Parathyroid adenoma (tissue), 2 donors: ENCODE measurements at regions not wholly inside any gene's neighbourhood (a gene's known extent, or its start where the extent isn't known, plus 50 kb on each side); places are given as distances from the start of the nearest gene placed in this dataset.
A peak's percentile ranks its signal among the peaks of the same experiment; 100 is the strongest.

Experiments used
- H2AFZ ChIP-seq: fragments of 300-600 bp; sonication (generic); one replicate; pipeline ENCODE4 v1.7.0; 2017; ENCODE audit warnings: antibody characterized with exemption, mild to moderate bottlenecking
- H3K27ac ChIP-seq: fragments of 300-600 bp; sonication (generic); one replicate; pipeline ENCODE4 v1.7.0; 2017
- H3K27me3 ChIP-seq: fragments of 300-600 bp; sonication (generic); one replicate; pipeline ENCODE4 v1.7.0; 2017; ENCODE audit warnings: low read length; ENCODE audit not compliant: control insufficient read depth, insufficient read depth
- H3K36me3 ChIP-seq: fragments of 300-600 bp; sonication (generic); one replicate; pipeline ENCODE4 v1.7.0; 2017; ENCODE audit warnings: low read length; ENCODE audit not compliant: control insufficient read depth, insufficient read depth
- H3K4me1 ChIP-seq: fragments of 300-600 bp; sonication (generic); one replicate; pipeline ENCODE4 v1.7.0; 2017; ENCODE audit warnings: control low read depth
- H3K4me2 ChIP-seq: fragments of 300-600 bp; sonication (generic); one replicate; pipeline ENCODE4 v1.7.0; 2017; ENCODE audit warnings: low read length
- H3K4me3 ChIP-seq: fragments of 300-600 bp; sonication (generic); one replicate; pipeline ENCODE4 v1.7.0; 2017; ENCODE audit warnings: low read depth, low read length
- H3K79me2 ChIP-seq: fragments of 300-600 bp; sonication (generic); one replicate; pipeline ENCODE4 v1.7.0; 2017; ENCODE audit warnings: control low read depth
- H3K9ac ChIP-seq: fragments of 300-600 bp; sonication (generic); one replicate; pipeline ENCODE4 v1.7.0; 2017; ENCODE audit warnings: mild to moderate bottlenecking
- H3K9me3 ChIP-seq: fragments of 300-600 bp; sonication (generic); one replicate; pipeline ENCODE4 v1.7.0; 2017; ENCODE audit warnings: low read length; ENCODE audit not compliant: control insufficient read depth
- CTCF ChIP-seq: fragments of 300-600 bp; sonication (generic); IDR thresholded peaks from one replicate; pipeline ENCODE4 v1.7.0; 2017; ENCODE audit warnings: antibody characterized with exemption, mild to moderate bottlenecking
- donor health status: primary hyperparathyroidism.

GRCh38 chr7:95700917-95701316 lies 71.4 kb upstream of the DYNC1I1 start:
- H3K4me2 ChIP-seq: no peak overlapping the region
- H2AFZ ChIP-seq: no peak overlapping the region
- H3K9me3 ChIP-seq: no peaks in the 10 kb centered on the region
- TF ChIP-seq CTCF: no peak
- no peaks in the 10 kb centered on the region for H3K4me1 ChIP-seq
- H3K27ac ChIP-seq: no peak overlapping the region
- H3K9ac ChIP-seq: no peak overlapping the region
- no peaks in the 10 kb centered on the region for H3K27me3 ChIP-seq
- no peak overlapping the region for H3K4me3 ChIP-seq
- no peaks in the 10 kb centered on the region for H3K36me3 ChIP-seq
- no peaks in the 10 kb centered on the region for H3K79me2 ChIP-seq

GRCh38 chr7:95694334-95694733 lies 78.0 kb upstream of the DYNC1I1 start:
- H3K27ac ChIP-seq: no peak overlapping the region

DNA sequence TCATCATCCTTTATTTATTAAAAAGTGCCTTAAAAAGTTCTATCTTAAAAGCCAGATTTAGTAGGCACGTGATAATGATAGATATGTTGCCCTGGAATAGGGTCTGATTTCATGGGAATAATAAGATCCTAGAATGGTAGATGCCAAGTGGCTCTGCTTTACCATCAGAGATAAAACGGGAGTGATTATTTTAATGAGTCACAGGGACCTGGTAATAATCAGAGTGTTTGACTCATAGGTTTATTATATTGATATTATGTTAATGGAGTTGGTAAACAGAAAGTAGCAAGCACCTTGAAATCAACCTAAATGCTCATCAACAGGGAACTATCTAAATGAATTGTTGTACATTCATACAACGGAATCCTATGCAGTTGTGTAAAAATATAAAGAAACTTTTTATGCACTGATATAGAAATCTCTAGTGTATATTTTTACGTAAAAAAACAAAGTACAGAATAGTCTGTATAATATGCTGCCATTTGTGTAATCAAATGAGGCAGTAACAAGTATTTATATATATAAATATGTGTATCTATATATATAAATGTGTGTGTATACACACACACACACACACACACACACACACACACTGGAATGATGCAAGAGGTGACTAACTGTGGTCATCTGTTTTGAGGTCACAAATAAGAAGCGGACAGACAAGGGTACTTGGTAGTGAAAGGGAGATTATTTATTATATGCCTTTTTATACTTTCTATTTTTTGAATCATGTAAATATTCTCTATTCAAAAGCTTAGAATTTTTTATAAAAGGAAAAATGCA lies 78.6 kb upstream of the DYNC1I1 start:
- Histone ChIP-seq H3K4me1 (no peaks in the 10 kb centered on the region), H2AFZ (no peak overlapping the region), H3K4me2 (no peak overlapping the region), H3K36me3 (no peaks in the 10 kb centered on the region), H3K27me3 (no peaks in the 10 kb centered on the region), H3K9ac (no peak overlapping the region), H3K27ac (no peak overlapping the region), H3K4me3 (no peak overlapping the region), H3K9me3 (no peaks in the 10 kb centered on the region), H3K79me2 (no peaks in the 10 kb centered on the region)
- TF ChIP-seq CTCF: no peak

More at GRCh38 chr7:95694334-95694733, 78.0 kb upstream of the DYNC1I1 start:
- no peak overlapping the region for H3K4me2 ChIP-seq
- H3K79me2 ChIP-seq: no peaks in the 10 kb centered on the region
- H3K4me3 ChIP-seq: no peak overlapping the region
- H3K27me3 ChIP-seq: no peaks in the 10 kb centered on the region
- H3K9me3 ChIP-seq: no peaks in the 10 kb centered on the region
- no peak overlapping the region for H2AFZ ChIP-seq
- H3K36me3 ChIP-seq: no peaks in the 10 kb centered on the region
- H3K9ac ChIP-seq: no peak overlapping the region
- no peaks in the 10 kb centered on the region for H3K4me1 ChIP-seq
- TF ChIP-seq CTCF: no peak

DNA sequence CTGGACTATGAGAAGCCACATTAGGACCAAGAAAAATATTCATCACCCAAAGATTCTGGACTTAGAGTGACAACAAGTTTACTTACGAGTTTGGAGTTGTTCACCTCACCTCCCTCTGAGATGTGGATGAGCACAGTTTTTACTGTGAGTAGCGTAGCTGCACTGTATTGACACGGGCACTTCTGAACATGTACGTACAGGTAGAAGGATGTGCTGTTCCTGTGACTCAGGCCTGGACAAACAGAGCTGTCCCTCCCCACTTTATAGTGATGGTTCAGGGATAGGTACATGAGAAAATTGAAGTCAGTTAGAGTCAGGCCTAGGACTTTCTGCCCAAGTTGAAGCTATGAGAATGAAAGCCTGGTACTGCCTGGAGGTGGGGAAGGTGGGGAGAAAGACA lies 80.9 kb upstream of the DYNC1I1 start:
- H3K4me3 ChIP-seq: no peak overlapping the region
- H3K4me1 ChIP-seq: no peaks in the 10 kb centered on the region
- H3K9ac ChIP-seq: no peak overlapping the region
- H2AFZ ChIP-seq: no peak overlapping the region
- H3K27ac ChIP-seq: no peak overlapping the region
- no peaks in the 10 kb centered on the region for H3K36me3 ChIP-seq
- no peaks in the 10 kb centered on the region for H3K27me3 ChIP-seq
- TF ChIP-seq CTCF: no peak
- no peak overlapping the region for H3K4me2 ChIP-seq
- H3K9me3 ChIP-seq: no peaks in the 10 kb centered on the region
- H3K79me2 ChIP-seq: no peaks in the 10 kb centered on the region

DNA sequence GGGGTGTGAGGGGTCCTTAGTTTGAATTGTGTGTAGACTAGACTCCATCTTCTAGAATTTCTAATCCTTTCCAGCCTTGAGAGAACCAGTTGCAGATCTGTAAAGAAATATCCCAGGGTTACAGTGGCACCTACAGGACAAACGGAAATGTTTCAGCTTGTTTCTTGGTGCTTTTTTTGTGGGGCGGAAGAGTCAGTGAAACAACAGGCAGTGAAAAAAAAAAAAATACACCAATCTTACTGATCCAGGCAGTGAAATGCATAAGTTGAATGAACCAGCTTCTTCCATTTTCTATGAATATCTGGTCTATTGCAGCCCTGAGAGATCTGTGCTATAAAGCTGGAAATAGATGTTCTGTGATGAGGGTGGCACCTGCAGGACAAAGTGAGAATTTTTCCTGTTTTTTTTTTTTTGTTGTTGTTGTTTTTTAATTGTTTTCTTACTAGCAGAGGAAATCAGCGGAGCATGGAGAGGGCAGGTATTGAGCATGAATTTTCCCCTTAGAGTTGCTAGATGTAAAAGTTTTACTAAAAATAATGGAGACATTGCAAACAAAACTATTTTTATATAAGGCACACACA lies 81.9 kb upstream of the DYNC1I1 start:
- Histone ChIP-seq H3K9me3 (no peaks in the 10 kb centered on the region), H2AFZ (peak overlapping the region; percentile 21), H3K79me2 (no peaks in the 10 kb centered on the region), H3K36me3 (no peaks in the 10 kb centered on the region), H3K4me3 (peak overlapping the region; percentile 12), H3K4me2 (peak overlapping the region; percentile 53), H3K9ac (no peak overlapping the region), H3K4me1 (no peaks in the 10 kb centered on the region), H3K27me3 (no peaks in the 10 kb centered on the region), H3K27ac (no peak overlapping the region)
- peak; percentile 68 for TF ChIP-seq CTCF
